SU-DHL-6 (cell line): ENCODE measurements at regions not wholly inside any gene's neighbourhood (a gene's known extent, or its start where the extent isn't known, plus 50 kb on each side); places are given as distances from the start of the nearest gene placed in this dataset.

ENCODE experiments used
- CTCF ChIP-seq: fragments of 200-600 bp; sonication (generic); IDR thresholded peaks from one replicate; pipeline ENCODE4 v1.5.1; 2017; ENCODE audit warnings: antibody characterized with exemption, mild to moderate bottlenecking, low read length, moderate library complexity; ENCODE audit not compliant: insufficient read depth, poor library complexity, severe bottlenecking
- EZH2phosphoT487 ChIP-seq: fragments of 200-600 bp; sonication (generic), shearing (Covaris generic); conservative IDR thresholded peaks from 2 replicates; pipeline ENCODE4 v1.6.1; 2018; ENCODE audit warnings: mild to moderate bottlenecking, antibody characterized with exemption, low read length, moderate library complexity, mixed read lengths

- TF ChIP-seq CTCF: no peak
- TF ChIP-seq EZH2phosphoT487: no peak
These were observed 794.6 kb downstream of the TFAP2A start for GRCh38 chr6:9620263-9620662.
